Body of pancreas (tissue), 4 donors: ENCODE measurements at regions not wholly inside any gene's neighbourhood (a gene's known extent, or its start where the extent isn't known, plus 50 kb on each side); places are given as distances from the start of the nearest gene placed in this dataset.

Source experiments
- ATAC-seq: fragments of 150-250 bp; one replicate; pipeline ENCODE4 v1.9.1; 2016
- DNase-seq, 4 donors: peaks; one replicate each; pipeline ENCODE4 v3.0.0-alpha.2; 2019
- H3K27ac ChIP-seq, 4 donors: fragments of 200-600 bp; sonication (generic); 1 replicate in 3 of 4; 2 replicates in 1 of 4; pipeline versions ENCODE4 v1.5.1 to v1.6.1; 2016 to 2019; ENCODE audit warnings: mild to moderate bottlenecking in 1 of 4, mixed read lengths in 1 of 4, moderate library complexity in 1 of 4
- H3K27me3 ChIP-seq, 2 donors: fragments of 200-600 bp; sonication (generic); one replicate each; pipeline ENCODE4 v1.6.0; 2016; ENCODE audit warnings: mild to moderate bottlenecking in 1 of 2
- H3K36me3 ChIP-seq, 2 donors: fragments of 200-600 bp; sonication (generic); replicated peaks in 1 of 2; 2 replicates each; pipeline ENCODE4 v1.5.1; 2016; ENCODE audit warnings: low read depth in 2 of 2; ENCODE audit not compliant: insufficient read depth in 1 of 2
- H3K4me1 ChIP-seq: fragments of 200-600 bp; sonication (generic); one replicate; pipeline ENCODE4 v1.6.0; 2016
- H3K4me3 ChIP-seq, 2 donors: fragments of 200-600 bp; sonication (generic); 1 replicate in 1 of 2; 2 replicates in 1 of 2; pipeline ENCODE4 v1.5.1; 2016 to 2019
- H3K9me3 ChIP-seq, 3 donors: fragments of 200-600 bp; sonication (generic); 1 replicate in 2 of 3; 2 replicates in 1 of 3; pipeline ENCODE4 v1.5.1; 2016
- POLR2A ChIP-seq, 3 donors: fragments of 450-650 bp; IDR thresholded peaks; one replicate each; pipeline ENCODE4 v1.6.1; 2016; ENCODE audit warnings: antibody characterized with exemption in 3 of 3, mild to moderate bottlenecking in 2 of 3
- whole genome bisulfite sequencing, 2 donors: methylation state at CpG; one replicate each; pipeline ENCODE4 v1.1.5; 2017; 5-methylcytosine and 5-hydroxymethylcytosine counted together
- intact Hi-C: fragments of 100-400 bp; cut with DNase I; formaldehyde crosslinking; loops from one replicate; pipeline ENCODE4 v1.15.1; 2023
- TF ChIP-seq, protein P1 (sequence below), 7 experiments: fragments of 450-650 bp in 4 of 7; fragments of 200-600 bp in 3 of 7; sonication (generic) in 3 of 7; IDR thresholded peaks; one replicate each; pipeline ENCODE4 v1.5.1; 2016 to 2019; ENCODE audit warnings: antibody characterized with exemption in 7 of 7

GRCh38 chr13:21997726-21998125 lies 326.9 kb downstream of the FGF9 start:
- no peak overlapping the region for H3K27ac ChIP-seq
- no peak overlapping the region for H3K4me3 ChIP-seq
- TF ChIP-seq, protein P1, sequence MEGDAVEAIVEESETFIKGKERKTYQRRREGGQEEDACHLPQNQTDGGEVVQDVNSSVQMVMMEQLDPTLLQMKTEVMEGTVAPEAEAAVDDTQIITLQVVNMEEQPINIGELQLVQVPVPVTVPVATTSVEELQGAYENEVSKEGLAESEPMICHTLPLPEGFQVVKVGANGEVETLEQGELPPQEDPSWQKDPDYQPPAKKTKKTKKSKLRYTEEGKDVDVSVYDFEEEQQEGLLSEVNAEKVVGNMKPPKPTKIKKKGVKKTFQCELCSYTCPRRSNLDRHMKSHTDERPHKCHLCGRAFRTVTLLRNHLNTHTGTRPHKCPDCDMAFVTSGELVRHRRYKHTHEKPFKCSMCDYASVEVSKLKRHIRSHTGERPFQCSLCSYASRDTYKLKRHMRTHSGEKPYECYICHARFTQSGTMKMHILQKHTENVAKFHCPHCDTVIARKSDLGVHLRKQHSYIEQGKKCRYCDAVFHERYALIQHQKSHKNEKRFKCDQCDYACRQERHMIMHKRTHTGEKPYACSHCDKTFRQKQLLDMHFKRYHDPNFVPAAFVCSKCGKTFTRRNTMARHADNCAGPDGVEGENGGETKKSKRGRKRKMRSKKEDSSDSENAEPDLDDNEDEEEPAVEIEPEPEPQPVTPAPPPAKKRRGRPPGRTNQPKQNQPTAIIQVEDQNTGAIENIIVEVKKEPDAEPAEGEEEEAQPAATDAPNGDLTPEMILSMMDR (IDR thresholded peaks at IDR 0.05) = no peak
- no peak for TF ChIP-seq POLR2A (IDR thresholded peaks at IDR 0.05)
- no peaks in the 10 kb centered on the region for H3K4me1 ChIP-seq
- no peaks in the 10 kb centered on the region for H3K27me3 ChIP-seq
- intact Hi-C loops = no loop called here
- H3K36me3 ChIP-seq = no peaks in the 10 kb centered on the region
- ATAC-seq (no peak), DNase-seq (no peak)
- 70 to 75% methylated on average over 2 of the region's 2 CpGs for WGBS, 2 donors
- H3K9me3 ChIP-seq = no peaks in the 10 kb centered on the region

DNA sequence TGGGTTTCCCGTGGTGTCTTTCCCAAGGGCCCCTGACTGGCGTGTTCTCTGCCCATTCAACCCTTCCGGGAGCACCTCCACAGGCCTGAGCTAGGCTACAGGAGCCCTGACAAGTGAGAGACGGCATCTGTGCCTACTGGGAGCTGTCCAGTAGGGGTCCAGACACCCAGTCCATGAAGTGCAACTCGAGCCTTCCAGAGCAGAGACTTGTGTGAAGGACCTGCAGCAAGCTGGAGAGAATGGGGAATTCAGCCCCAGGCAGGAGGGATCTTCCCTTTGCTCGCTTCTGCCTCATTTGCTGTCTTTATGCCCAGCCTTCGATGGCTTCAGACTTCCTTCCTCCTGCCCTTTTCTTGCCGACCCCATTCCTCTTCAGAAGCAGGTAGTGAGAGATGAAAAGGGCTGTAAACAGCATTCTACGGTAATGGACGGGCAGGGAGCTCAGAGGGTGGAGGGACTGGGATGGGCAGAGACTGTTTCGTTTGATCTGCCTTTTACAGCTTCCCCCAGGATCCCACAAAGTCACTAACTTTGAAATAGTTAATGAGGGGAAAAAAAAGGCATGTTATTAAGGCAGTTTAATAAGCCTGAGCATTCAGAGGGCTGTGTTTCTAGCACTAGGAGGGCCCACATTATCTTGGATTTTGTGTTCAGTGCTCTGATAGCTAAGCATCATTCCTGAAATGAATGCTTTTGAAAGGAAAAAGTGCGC lies 327.6 kb downstream of the FGF9 start:
- H3K27ac ChIP-seq = no peak overlapping the region
- no peak for TF ChIP-seq POLR2A (IDR thresholded peaks at IDR 0.05)
- TF ChIP-seq, protein P1 (IDR thresholded peaks at IDR 0.05) = no peak
- H3K36me3 ChIP-seq = no peaks in the 10 kb centered on the region
- no peaks in the 10 kb centered on the region for H3K9me3 ChIP-seq
- no peak for DNase-seq
- H3K27me3 ChIP-seq = no peaks in the 10 kb centered on the region
- no peaks in the 10 kb centered on the region for H3K4me1 ChIP-seq
- intact Hi-C loops = no loop called here
- no peak overlapping the region for H3K4me3 ChIP-seq
- 61 to 75% methylated on average over 12 of the region's 12 CpGs for WGBS, 2 donors
- ATAC-seq = no peak

- Histone ChIP-seq H3K36me3 (no peaks in the 10 kb centered on the region), H3K4me1 (no peaks in the 10 kb centered on the region), H3K4me3 (no peak overlapping the region), H3K27ac (no peak overlapping the region), H3K9me3 (no peaks in the 10 kb centered on the region), H3K27me3 (no peaks in the 10 kb centered on the region)
- intact Hi-C loops = no loop called here
- ATAC-seq (no peak), DNase-seq (no peak)
- TF ChIP-seq POLR2A (IDR thresholded peaks at IDR 0.05) = no peak
- TF ChIP-seq, protein P1 (IDR thresholded peaks at IDR 0.05) = no peak
- 72 to 90% methylated on average over 6 of the region's 6 CpGs for WGBS, 2 donors
Observed at GRCh38 chr13:21999666-22000065, 328.8 kb downstream of the FGF9 start.

- DNase-seq = no peak
- no peak for TF ChIP-seq POLR2A (IDR thresholded peaks at IDR 0.05)
- TF ChIP-seq, protein P1 (IDR thresholded peaks at IDR 0.05) = no peak
Observed at GRCh38 chr13:22000191-22000590, 329.3 kb downstream of the FGF9 start.

DNA sequence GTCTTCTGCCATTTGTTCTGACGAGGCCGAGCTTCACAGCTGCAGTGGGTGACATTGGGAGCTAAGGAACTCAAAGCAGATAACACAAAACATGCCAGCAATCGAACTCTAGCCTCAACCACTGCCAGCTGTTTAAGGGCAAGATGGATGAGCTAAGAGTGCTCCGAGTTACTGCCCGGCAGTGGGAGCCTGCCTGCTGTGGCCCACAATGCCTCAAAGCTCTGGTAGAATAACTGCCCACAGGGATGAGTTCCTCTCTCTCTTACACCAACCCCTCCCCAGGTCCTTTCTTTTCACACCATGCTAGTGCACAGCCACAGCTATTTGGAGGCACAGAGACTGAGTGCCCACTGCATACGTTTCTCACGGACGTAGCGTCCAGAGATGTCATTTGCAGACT lies 330.5 kb downstream of the FGF9 start:
- intact Hi-C loops = no loop called here
- Histone ChIP-seq H3K27me3 (no peaks in the 10 kb centered on the region), H3K27ac (no peak overlapping the region), H3K4me1 (no peaks in the 10 kb centered on the region), H3K4me3 (no peak overlapping the region), H3K36me3 (no peaks in the 10 kb centered on the region), H3K9me3 (no peaks in the 10 kb centered on the region)
- no peak for TF ChIP-seq POLR2A (IDR thresholded peaks at IDR 0.05)
- TF ChIP-seq, protein P1 (IDR thresholded peaks at IDR 0.05) = no peak
- 83 to 90% methylated on average over 8 to 9 of the region's 9 CpGs for WGBS, 2 donors
- ATAC-seq (no peak), DNase-seq (no peak)

More at GRCh38 chr13:22000191-22000590, 329.3 kb downstream of the FGF9 start:
- intact Hi-C loops = no loop called here
- no peak overlapping the region for H3K4me3 ChIP-seq
- no peaks in the 10 kb centered on the region for H3K9me3 ChIP-seq
- no peaks in the 10 kb centered on the region for H3K4me1 ChIP-seq
- WGBS, 2 donors = 83 to 89% methylated on average over 11 to 12 of the region's 12 CpGs
- ATAC-seq = no peak
- H3K36me3 ChIP-seq = no peaks in the 10 kb centered on the region
- no peaks in the 10 kb centered on the region for H3K27me3 ChIP-seq
- H3K27ac ChIP-seq = no peak overlapping the region
